ENCODE measurements at regions not wholly inside any gene's neighbourhood (a gene's known extent, or its start where the extent isn't known, plus 50 kb on each side); places are given as distances from the start of the nearest gene placed in this dataset.

DNA sequence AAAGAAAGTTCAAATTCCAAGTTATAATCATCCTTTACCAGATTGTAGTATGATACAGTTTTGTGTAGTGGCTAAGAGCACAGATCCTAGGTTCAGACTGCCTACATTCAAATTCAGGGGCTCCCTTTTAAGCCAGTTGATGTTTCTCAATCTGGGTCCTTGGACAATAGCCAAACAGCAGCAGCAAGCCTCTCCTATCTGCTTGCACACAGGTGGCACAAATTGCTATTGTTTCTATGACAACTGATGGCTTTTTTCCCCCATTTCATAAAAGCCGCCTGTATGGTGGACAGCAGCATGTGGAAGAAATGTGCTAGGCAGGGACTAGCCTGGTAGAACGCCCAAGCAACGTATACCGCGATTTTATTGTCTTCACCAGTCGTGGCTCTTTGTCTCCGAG, 76.5 kb downstream of the S1PR1 start:
- Histone ChIP-seq H3K4me3 (ENCODE audit: low read length in 3 of 3) (no peak overlapping the region), H3K9ac (ENCODE audit: low read length in 3 of 3) (no peak overlapping the region), H3K27ac (ENCODE audit: low read depth in 2 of 2, low read length in 2 of 2) (no peak overlapping the region), H3K27me3 (ENCODE audit: control insufficient read depth, insufficient read depth, low read length) (no peaks in the 10 kb centered on the region), H3K4me1 (ENCODE audit: control insufficient read depth in 2 of 3, insufficient read depth in 2 of 3, low read depth in 1 of 3, low read length in 3 of 3) (peaks cover 0 to 5% (median 0%) of the 10 kb centered on the region in 3 donors), H3K36me3 (ENCODE audit: control insufficient read depth in 2 of 3, insufficient read depth in 3 of 3, low read length in 3 of 3) (no peaks in the 10 kb centered on the region), H3K9me3 (ENCODE audit: control insufficient read depth in 2 of 3, insufficient read depth in 1 of 3, low read length in 3 of 3) (no peaks in the 10 kb centered on the region)
- intact Hi-C loops (cut with DNase I), result no loop called here
- FAIRE-seq, result no peak
- DNase-seq, result peak in 1 of 5 donors; percentile 1
- no peak for TF ChIP-seq CTCF (IDR thresholded peaks at IDR 0.05; ENCODE audit: borderline replicate concordance, extremely low read depth, insufficient read depth)

DNA sequence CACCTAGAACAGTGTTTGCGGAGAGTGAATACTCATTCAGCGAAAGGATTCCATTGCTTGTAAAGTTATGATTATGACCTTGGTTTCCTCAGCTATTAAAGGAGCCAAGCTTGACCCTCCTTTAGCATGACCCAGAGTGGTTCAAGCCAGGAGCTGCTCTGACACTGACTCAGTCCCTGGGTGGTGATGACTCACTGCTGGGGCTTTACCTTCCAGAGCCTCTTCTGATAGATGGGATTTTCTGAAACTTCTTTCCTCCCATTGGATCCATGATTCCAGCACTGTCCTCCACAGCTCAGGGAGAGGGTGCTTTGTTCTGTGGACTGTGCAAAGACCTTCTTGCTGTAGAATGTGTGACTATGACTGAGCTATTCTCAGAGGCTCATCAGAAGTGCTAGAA, 77.4 kb downstream of the S1PR1 start:
- no peaks in the 10 kb centered on the region for H3K9me3 ChIP-seq (ENCODE audit: control insufficient read depth in 2 of 3, insufficient read depth in 1 of 3, low read length in 3 of 3)
- no peak for FAIRE-seq
- no peak overlapping the region for H3K4me3 ChIP-seq (ENCODE audit: low read length in 3 of 3)
- peak in 1 of 5 donors; percentile 0 for DNase-seq
- H3K27ac ChIP-seq (ENCODE audit: low read depth in 2 of 2, low read length in 2 of 2), result no peak overlapping the region
- intact Hi-C loops (cut with DNase I), result no loop called here
- TF ChIP-seq CTCF (IDR thresholded peaks at IDR 0.05; ENCODE audit: borderline replicate concordance, extremely low read depth, insufficient read depth), result no peak
- H3K4me1 ChIP-seq (ENCODE audit: control insufficient read depth in 2 of 3, insufficient read depth in 2 of 3, low read depth in 1 of 3, low read length in 3 of 3), result peaks cover 0 to 5% (median 0%) of the 10 kb centered on the region in 3 donors
- H3K27me3 ChIP-seq (ENCODE audit: control insufficient read depth, insufficient read depth, low read length), result no peaks in the 10 kb centered on the region
- no peak overlapping the region for H3K9ac ChIP-seq (ENCODE audit: low read length in 3 of 3)
- no peaks in the 10 kb centered on the region for H3K36me3 ChIP-seq (ENCODE audit: control insufficient read depth in 2 of 3, insufficient read depth in 3 of 3, low read length in 3 of 3)

DNA sequence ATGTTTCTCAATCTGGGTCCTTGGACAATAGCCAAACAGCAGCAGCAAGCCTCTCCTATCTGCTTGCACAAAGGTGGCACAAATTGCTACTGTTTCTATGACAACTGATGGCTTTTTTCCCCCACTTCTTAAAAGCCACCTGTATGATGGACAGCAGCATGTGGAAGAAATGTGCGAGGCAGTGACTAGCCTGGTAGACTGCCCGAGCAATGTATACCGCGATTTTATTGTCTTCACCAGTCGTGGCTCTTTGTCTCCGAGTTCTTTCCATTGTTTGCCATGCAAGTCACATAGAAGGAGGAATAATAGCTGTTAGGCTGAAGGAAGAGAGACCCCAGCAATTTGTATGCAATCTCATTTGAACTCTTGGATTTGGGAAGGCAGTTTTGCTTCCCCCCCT, 79.4 kb downstream of the S1PR1 start:
- no peak for TF ChIP-seq CTCF (IDR thresholded peaks at IDR 0.05; ENCODE audit: borderline replicate concordance, extremely low read depth, insufficient read depth)
- no peaks in the 10 kb centered on the region for H3K9me3 ChIP-seq (ENCODE audit: control insufficient read depth in 2 of 3, insufficient read depth in 1 of 3, low read length in 3 of 3)
- H3K4me3 ChIP-seq (ENCODE audit: low read length in 3 of 3), result no peak overlapping the region
- FAIRE-seq, result no peak
- H3K36me3 ChIP-seq (ENCODE audit: control insufficient read depth in 2 of 3, insufficient read depth in 3 of 3, low read length in 3 of 3), result no peaks in the 10 kb centered on the region
- H3K4me1 ChIP-seq (ENCODE audit: control insufficient read depth in 2 of 3, insufficient read depth in 2 of 3, low read depth in 1 of 3, low read length in 3 of 3), result no peaks in the 10 kb centered on the region
- intact Hi-C loops (cut with DNase I), result no loop called here
- H3K27me3 ChIP-seq (ENCODE audit: control insufficient read depth, insufficient read depth, low read length), result no peaks in the 10 kb centered on the region
- H3K27ac ChIP-seq (ENCODE audit: low read depth in 2 of 2, low read length in 2 of 2), result no peak overlapping the region
- no peak overlapping the region for H3K9ac ChIP-seq (ENCODE audit: low read length in 3 of 3)
- DNase-seq, result peak in 1 of 5 donors; percentile 53

- no peak overlapping the region for H3K9ac ChIP-seq (ENCODE audit: low read length in 3 of 3)
- intact Hi-C loops (cut with DNase I), result no loop called here
- DNase-seq (peak in 2 of 5 donors; percentile 44 to 53), FAIRE-seq (no peak)
- H3K27me3 ChIP-seq (ENCODE audit: control insufficient read depth, insufficient read depth, low read length), result no peaks in the 10 kb centered on the region
- no peak overlapping the region for H3K27ac ChIP-seq (ENCODE audit: low read depth in 2 of 2, low read length in 2 of 2)
- H3K4me3 ChIP-seq (ENCODE audit: low read length in 3 of 3), result no peak overlapping the region
- no peaks in the 10 kb centered on the region for H3K4me1 ChIP-seq (ENCODE audit: control insufficient read depth in 2 of 3, insufficient read depth in 2 of 3, low read depth in 1 of 3, low read length in 3 of 3)
- no peaks in the 10 kb centered on the region for H3K9me3 ChIP-seq (ENCODE audit: control insufficient read depth in 2 of 3, insufficient read depth in 1 of 3, low read length in 3 of 3)
- TF ChIP-seq CTCF (IDR thresholded peaks at IDR 0.05; ENCODE audit: borderline replicate concordance, extremely low read depth, insufficient read depth), result no peak
- no peaks in the 10 kb centered on the region for H3K36me3 ChIP-seq (ENCODE audit: control insufficient read depth in 2 of 3, insufficient read depth in 3 of 3, low read length in 3 of 3)
Measured at GRCh38 chr1:101316799-101317198, 80.0 kb downstream of the S1PR1 start.
